ENCODE measurements at regions not wholly inside any gene's neighbourhood (a gene's known extent, or its start where the extent isn't known, plus 50 kb on each side); places are given as distances from the start of the nearest gene placed in this dataset.

DNA sequence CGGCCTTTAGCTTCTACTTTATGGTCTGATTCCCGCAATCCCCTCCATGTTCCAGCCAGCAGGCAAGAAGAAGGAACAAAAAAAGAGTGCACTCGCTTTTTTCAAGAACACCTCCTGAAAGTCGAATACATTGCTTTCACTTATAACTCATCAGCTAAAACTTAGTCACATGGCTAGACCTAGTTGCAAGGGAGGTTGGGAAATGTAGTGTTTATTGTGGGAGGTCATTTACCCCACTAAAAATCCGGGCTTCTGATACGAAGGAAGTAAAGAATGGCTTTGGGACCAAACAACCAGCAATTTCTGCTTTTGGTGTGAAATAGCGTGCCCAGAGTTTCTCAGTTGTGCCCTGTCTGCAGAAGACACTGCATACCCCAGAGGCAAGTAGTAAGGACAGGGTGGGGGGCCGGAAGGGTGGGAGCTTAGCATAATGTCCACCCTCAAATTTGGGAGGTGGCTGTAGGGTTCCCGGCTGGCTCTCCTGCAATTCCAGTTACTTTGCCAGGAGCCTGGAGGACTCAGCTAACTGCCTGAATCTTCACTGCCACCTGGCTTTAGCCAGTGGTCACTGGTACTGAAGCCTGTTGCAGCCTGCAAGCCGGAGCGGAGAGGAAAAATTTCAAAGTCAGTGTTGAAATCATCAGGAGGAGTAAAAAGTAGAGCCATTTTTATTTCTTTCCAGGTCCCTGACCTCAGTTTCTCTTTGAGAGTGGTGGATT lies 57.7 kb upstream of the F3 start:
- TF ChIP-seq, protein P1, sequence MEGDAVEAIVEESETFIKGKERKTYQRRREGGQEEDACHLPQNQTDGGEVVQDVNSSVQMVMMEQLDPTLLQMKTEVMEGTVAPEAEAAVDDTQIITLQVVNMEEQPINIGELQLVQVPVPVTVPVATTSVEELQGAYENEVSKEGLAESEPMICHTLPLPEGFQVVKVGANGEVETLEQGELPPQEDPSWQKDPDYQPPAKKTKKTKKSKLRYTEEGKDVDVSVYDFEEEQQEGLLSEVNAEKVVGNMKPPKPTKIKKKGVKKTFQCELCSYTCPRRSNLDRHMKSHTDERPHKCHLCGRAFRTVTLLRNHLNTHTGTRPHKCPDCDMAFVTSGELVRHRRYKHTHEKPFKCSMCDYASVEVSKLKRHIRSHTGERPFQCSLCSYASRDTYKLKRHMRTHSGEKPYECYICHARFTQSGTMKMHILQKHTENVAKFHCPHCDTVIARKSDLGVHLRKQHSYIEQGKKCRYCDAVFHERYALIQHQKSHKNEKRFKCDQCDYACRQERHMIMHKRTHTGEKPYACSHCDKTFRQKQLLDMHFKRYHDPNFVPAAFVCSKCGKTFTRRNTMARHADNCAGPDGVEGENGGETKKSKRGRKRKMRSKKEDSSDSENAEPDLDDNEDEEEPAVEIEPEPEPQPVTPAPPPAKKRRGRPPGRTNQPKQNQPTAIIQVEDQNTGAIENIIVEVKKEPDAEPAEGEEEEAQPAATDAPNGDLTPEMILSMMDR (IDR thresholded peaks at IDR 0.05 in 4 of 5, conservative IDR thresholded peaks at IDR 0.05 in 1 of 5), result no peak
- no peak for TF ChIP-seq POLR2A (IDR thresholded peaks at IDR 0.05)
